Limb (tissue), 2 donors: ENCODE measurements at regions not wholly inside any gene's neighbourhood (a gene's known extent, or its start where the extent isn't known, plus 50 kb on each side); places are given as distances from the start of the nearest gene placed in this dataset.
"Not testable (repeated sequence)": the region's sequence is repeated elsewhere in the genome, so short reads cannot be mapped to it uniquely, and the experiment has no call there.

Experiments used
- DNase-seq, 2 donors: peaks; one replicate each; pipeline ENCODE4 v3.0.0-alpha.2; 2016; ENCODE audit errors: extremely low spot score in 2 of 2

GRCh38 chr4:121616449-121616848 is 80.3 kb downstream of the ANXA5 start:
- not testable (repeated sequence) for DNase-seq

- DNase-seq = no peak
Measured at GRCh38 chr4:121614101-121614500, 82.7 kb downstream of the ANXA5 start.

GRCh38 chr4:121599049-121599448 is 97.7 kb downstream of the ANXA5 start:
- DNase-seq = no peak

GRCh38 chr4:121597346-121597934 is 99.3 kb downstream of the ANXA5 start:
- no peak for DNase-seq

- DNase-seq = no peak
Measured at GRCh38 chr4:121594796-121595526, 101.8 kb downstream of the ANXA5 start.

- no peak for DNase-seq
Measured at GRCh38 chr4:121593760-121594159, 103.0 kb downstream of the ANXA5 start.

GRCh38 chr4:121592257-121592656 is 104.5 kb downstream of the ANXA5 start:
- not testable (repeated sequence) for DNase-seq

- no peak for DNase-seq
Measured at GRCh38 chr4:121584836-121585235, 111.9 kb downstream of the ANXA5 start.

GRCh38 chr4:121583396-121583795 is 113.4 kb downstream of the ANXA5 start:
- DNase-seq = no peak

- DNase-seq = no peak
Measured at GRCh38 chr4:121582296-121582695, 114.5 kb downstream of the ANXA5 start.

- not testable (repeated sequence) for DNase-seq
Measured at GRCh38 chr4:121575392-121575791, 121.4 kb downstream of the ANXA5 start.

- DNase-seq = no peak
Measured at GRCh38 chr4:121574618-121575017, 122.2 kb downstream of the ANXA5 start.

GRCh38 chr4:121567748-121568147 is 129.0 kb downstream of the ANXA5 start:
- DNase-seq = no peak

GRCh38 chr4:121564840-121565375 is 131.9 kb downstream of the ANXA5 start:
- DNase-seq = no peak

- DNase-seq = no peak
Measured at GRCh38 chr4:121562811-121563210, 134.0 kb downstream of the ANXA5 start.

- peak in 1 of 2 donors; percentile 73 for DNase-seq
Measured at GRCh38 chr4:121555315-121556107, 141.3 kb downstream of the ANXA5 start.

GRCh38 chr4:121554382-121554781 is 142.4 kb downstream of the ANXA5 start:
- DNase-seq = peak in 1 of 2 donors; percentile 80

GRCh38 chr4:121551881-121552280 is 144.9 kb downstream of the ANXA5 start:
- no peak for DNase-seq

GRCh38 chr4:121551271-121551670 is 145.5 kb downstream of the ANXA5 start:
- no peak for DNase-seq

- no peak for DNase-seq
Measured at GRCh38 chr4:121541696-121542095, 155.1 kb downstream of the ANXA5 start.

- no peak for DNase-seq
Measured at GRCh38 chr4:121535351-121535750, 154.5 kb upstream of the QRFPR start.

GRCh38 chr4:121534187-121534586 is 153.4 kb upstream of the QRFPR start:
- no peak for DNase-seq
